SH-SY5Y (cell line): ENCODE measurements at regions not wholly inside any gene's neighbourhood (a gene's known extent, or its start where the extent isn't known, plus 50 kb on each side); places are given as distances from the start of the nearest gene placed in this dataset.

Experiments
- GATA2 ChIP-seq: IDR thresholded peaks from 2 replicates; pipeline ENCODE4 v1.6.1; 2011; ENCODE audit warnings: mild to moderate bottlenecking, low read depth, low read length
- GATA3 ChIP-seq: IDR thresholded peaks from 2 replicates; pipeline ENCODE4 v1.6.1; 2011; ENCODE audit warnings: low read depth, mild to moderate bottlenecking, low read length, moderate library complexity

GRCh38 chr14:71770431-71770830 lies 161.8 kb upstream of the RGS6 start:
- TF ChIP-seq GATA2: no peak
- TF ChIP-seq GATA3: no peak
